ENCODE measurements at regions not wholly inside any gene's neighbourhood (a gene's known extent, or its start where the extent isn't known, plus 50 kb on each side); places are given as distances from the start of the nearest gene placed in this dataset.

- no peak for DNase-seq
Measured at GRCh38 chr1:59006932-59007331, 223.1 kb upstream of the JUN start.

- DNase-seq = no peak
Measured at GRCh38 chr1:59007429-59007819, 223.6 kb upstream of the JUN start.

- peak; percentile 50 for DNase-seq
Measured at GRCh38 chr1:59007820-59008598, 224.2 kb upstream of the JUN start.

GRCh38 chr1:59008599-59009347, 224.9 kb upstream of the JUN start:
- no peak for DNase-seq

- DNase-seq = no peak
Measured at GRCh38 chr1:59011663-59012062, 227.8 kb upstream of the JUN start.

GRCh38 chr1:59012378-59012777, 228.5 kb upstream of the JUN start:
- DNase-seq = no peak

GRCh38 chr1:59013276-59013927, 229.6 kb upstream of the JUN start:
- DNase-seq = peak; percentile 71

- no peak for DNase-seq
Measured at GRCh38 chr1:59013928-59014279, 230.1 kb upstream of the JUN start.

- no peak for DNase-seq
Measured at GRCh38 chr1:59014827-59015226, 231.0 kb upstream of the JUN start.

- peak; percentile 67 for DNase-seq
Measured at GRCh38 chr1:59015708-59016107, 231.9 kb upstream of the JUN start.

GRCh38 chr1:59016390-59016789, 232.5 kb upstream of the JUN start:
- DNase-seq = no peak

- no peak for DNase-seq
Measured at GRCh38 chr1:59017501-59018231, 233.8 kb upstream of the JUN start.

- DNase-seq = no peak
Measured at GRCh38 chr1:59018446-59018845, 234.6 kb upstream of the JUN start.

GRCh38 chr1:59018860-59019259, 235.0 kb upstream of the JUN start:
- DNase-seq = no peak

GRCh38 chr1:59020151-59020997, 236.5 kb upstream of the JUN start:
- peak; percentile 85 for DNase-seq

- DNase-seq = no peak
Measured at GRCh38 chr1:59022199-59022598, 238.4 kb upstream of the JUN start.

- DNase-seq = no peak
Measured at GRCh38 chr1:59022799-59023198, 239.0 kb upstream of the JUN start.

GRCh38 chr1:59025201-59025600, 241.4 kb upstream of the JUN start:
- DNase-seq = peak; percentile 63

GRCh38 chr1:59025898-59026426, 242.1 kb upstream of the JUN start:
- no peak for DNase-seq

- no peak for DNase-seq
Measured at GRCh38 chr1:59026472-59026948, 242.7 kb upstream of the JUN start.

GRCh38 chr1:59027177-59027576, 243.3 kb upstream of the JUN start:
- DNase-seq = peak; percentile 32

- DNase-seq = no peak
Measured at GRCh38 chr1:59028048-59028447, 244.2 kb upstream of the JUN start.

Measured in dermis blood vessel endothelial cell (primary cell).